GM10266 (cell line): ENCODE measurements at regions not wholly inside any gene's neighbourhood (a gene's known extent, or its start where the extent isn't known, plus 50 kb on each side); places are given as distances from the start of the nearest gene placed in this dataset.

ENCODE experiments used
- DNase-seq: peaks from one replicate; pipeline ENCODE4 v3.0.0; 2012; ENCODE audit errors: extremely low spot score
- TF ChIP-seq, protein P1 (sequence below): IDR thresholded peaks from 2 replicates; pipeline ENCODE4 v1.5.1; 2012; ENCODE audit warnings: mild to moderate bottlenecking, low read depth; ENCODE audit not compliant: control insufficient read depth, insufficient read depth; ENCODE audit errors: missing control alignments

DNA sequence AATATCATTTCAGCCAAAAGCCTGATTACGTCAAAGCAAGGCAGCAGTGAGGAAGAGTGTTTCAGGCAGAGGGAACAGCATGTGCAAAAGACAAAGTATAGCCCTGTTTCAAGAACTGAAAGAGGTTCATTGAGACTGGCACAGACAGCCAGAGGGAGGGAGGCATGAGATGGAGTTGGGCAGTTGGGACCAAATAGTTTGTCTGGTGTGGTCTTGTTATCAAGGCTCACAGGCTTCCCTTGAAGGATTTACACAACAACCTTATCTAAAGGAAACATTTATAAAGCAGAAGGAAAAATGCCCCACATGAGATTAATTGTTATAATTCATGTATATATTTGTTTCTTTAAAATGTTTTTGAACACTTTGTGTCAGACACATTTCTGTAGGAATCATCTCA, 253.3 kb downstream of the DMAC1 start:
- DNase-seq, result no peak
- TF ChIP-seq, protein P1, sequence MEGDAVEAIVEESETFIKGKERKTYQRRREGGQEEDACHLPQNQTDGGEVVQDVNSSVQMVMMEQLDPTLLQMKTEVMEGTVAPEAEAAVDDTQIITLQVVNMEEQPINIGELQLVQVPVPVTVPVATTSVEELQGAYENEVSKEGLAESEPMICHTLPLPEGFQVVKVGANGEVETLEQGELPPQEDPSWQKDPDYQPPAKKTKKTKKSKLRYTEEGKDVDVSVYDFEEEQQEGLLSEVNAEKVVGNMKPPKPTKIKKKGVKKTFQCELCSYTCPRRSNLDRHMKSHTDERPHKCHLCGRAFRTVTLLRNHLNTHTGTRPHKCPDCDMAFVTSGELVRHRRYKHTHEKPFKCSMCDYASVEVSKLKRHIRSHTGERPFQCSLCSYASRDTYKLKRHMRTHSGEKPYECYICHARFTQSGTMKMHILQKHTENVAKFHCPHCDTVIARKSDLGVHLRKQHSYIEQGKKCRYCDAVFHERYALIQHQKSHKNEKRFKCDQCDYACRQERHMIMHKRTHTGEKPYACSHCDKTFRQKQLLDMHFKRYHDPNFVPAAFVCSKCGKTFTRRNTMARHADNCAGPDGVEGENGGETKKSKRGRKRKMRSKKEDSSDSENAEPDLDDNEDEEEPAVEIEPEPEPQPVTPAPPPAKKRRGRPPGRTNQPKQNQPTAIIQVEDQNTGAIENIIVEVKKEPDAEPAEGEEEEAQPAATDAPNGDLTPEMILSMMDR, result no peak

- no peak for DNase-seq
- TF ChIP-seq, protein P1, result no peak
Observed at GRCh38 chr9:7545371-7546165, 254.0 kb downstream of the DMAC1 start.

- DNase-seq, result no peak
- TF ChIP-seq, protein P1, result no peak
Observed at GRCh38 chr9:7542693-7543092, 256.9 kb downstream of the DMAC1 start.

GRCh38 chr9:7542126-7542525, 257.5 kb downstream of the DMAC1 start:
- TF ChIP-seq, protein P1, result no peak
- no peak for DNase-seq

- TF ChIP-seq, protein P1, result peak; percentile 77
- DNase-seq, result peak; percentile 48
Observed at GRCh38 chr9:7536310-7536939, 263.2 kb downstream of the DMAC1 start.

DNA sequence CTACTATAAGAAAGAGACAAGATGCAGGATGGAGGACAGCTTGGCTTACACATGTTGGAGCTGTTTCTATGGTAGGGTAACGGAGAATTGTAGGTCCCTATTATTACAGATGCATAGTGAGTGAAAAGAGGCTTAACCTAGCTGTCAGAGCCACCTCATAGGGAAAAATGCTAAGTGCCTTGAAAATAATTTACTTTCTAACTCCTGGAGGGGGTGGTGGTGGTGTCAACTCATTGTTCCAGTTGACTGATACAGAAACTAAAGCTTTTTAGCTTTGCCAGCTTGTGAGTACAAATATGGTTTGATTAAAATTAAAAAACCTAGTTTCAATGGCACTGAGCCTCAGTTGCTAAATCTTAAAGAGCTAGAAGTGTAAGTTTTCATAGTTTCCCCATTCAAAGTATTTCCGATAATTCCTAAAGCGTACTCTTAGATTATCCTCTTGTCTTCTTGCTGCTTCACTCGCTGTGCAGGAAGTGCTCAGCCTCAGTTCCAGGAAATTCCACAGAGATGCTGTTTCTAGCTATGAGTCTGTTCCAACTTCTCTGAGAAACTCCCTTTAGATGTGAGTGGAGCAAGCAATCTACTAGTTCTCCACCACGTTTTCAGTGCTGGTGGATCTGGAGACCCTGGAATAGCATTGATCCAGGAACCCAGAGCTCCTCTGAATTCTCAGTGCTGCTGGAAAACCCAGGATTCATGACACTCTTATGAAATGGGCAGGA, 265.2 kb downstream of the DMAC1 start:
- TF ChIP-seq, protein P1, result no peak
- no peak for DNase-seq
